Ramos (cell line): ENCODE measurements at regions not wholly inside any gene's neighbourhood (a gene's known extent, or its start where the extent isn't known, plus 50 kb on each side); places are given as distances from the start of the nearest gene placed in this dataset.

Experiments used
- in situ Hi-C: fragments of 300-500 bp; cut with MboI; formaldehyde crosslinking; loops from one replicate; pipeline ENCODE4 v1.14.3; 2022; ENCODE audit warnings: low sequenced_read_pairs; ENCODE audit not compliant: unreplicated experiment

- in situ Hi-C loops, result no loop called here
These were observed 172.8 kb upstream of the ZNF267 start for GRCh38 chr16:31700530-31701388.

- in situ Hi-C loops, result no loop called here
These were observed 171.9 kb upstream of the ZNF267 start for GRCh38 chr16:31701734-31702133.

- in situ Hi-C loops, result no loop called here
These were observed 170.8 kb upstream of the ZNF267 start for GRCh38 chr16:31702796-31703195.

- in situ Hi-C loops, result no loop called here
These were observed 170.0 kb upstream of the ZNF267 start for GRCh38 chr16:31703526-31704128.

GRCh38 chr16:31704138-31704537 is 169.5 kb upstream of the ZNF267 start:
- in situ Hi-C loops, result no loop called here

- in situ Hi-C loops, result no loop called here
These were observed 168.2 kb upstream of the ZNF267 start for GRCh38 chr16:31705371-31705770.

GRCh38 chr16:31706318-31706717 is 167.3 kb upstream of the ZNF267 start:
- in situ Hi-C loops, result no loop called here

- in situ Hi-C loops, result no loop called here
These were observed 166.7 kb upstream of the ZNF267 start for GRCh38 chr16:31706925-31707324.

- in situ Hi-C loops, result no loop called here
These were observed 165.8 kb upstream of the ZNF267 start for GRCh38 chr16:31707743-31708335.

GRCh38 chr16:31708348-31708747 is 165.3 kb upstream of the ZNF267 start:
- in situ Hi-C loops, result no loop called here

- in situ Hi-C loops, result no loop called here
These were observed 164.4 kb upstream of the ZNF267 start for GRCh38 chr16:31709181-31709580.

- in situ Hi-C loops, result no loop called here
These were observed 163.5 kb upstream of the ZNF267 start for GRCh38 chr16:31710134-31710533.

- in situ Hi-C loops, result no loop called here
These were observed 162.7 kb upstream of the ZNF267 start for GRCh38 chr16:31710880-31711279.

- in situ Hi-C loops, result no loop called here
These were observed 162.2 kb upstream of the ZNF267 start for GRCh38 chr16:31711344-31711845.

- in situ Hi-C loops, result no loop called here
These were observed 161.5 kb upstream of the ZNF267 start for GRCh38 chr16:31712064-31712540.

GRCh38 chr16:31713071-31713944 is 160.3 kb upstream of the ZNF267 start:
- in situ Hi-C loops, result no loop called here

- in situ Hi-C loops, result no loop called here
These were observed 159.4 kb upstream of the ZNF267 start for GRCh38 chr16:31713945-31714902.

- in situ Hi-C loops, result no loop called here
These were observed 158.6 kb upstream of the ZNF267 start for GRCh38 chr16:31714903-31715504.

- in situ Hi-C loops, result no loop called here
These were observed 157.7 kb upstream of the ZNF267 start for GRCh38 chr16:31715915-31716314.
